HG03280 (cell line): ENCODE measurements at regions not wholly inside any gene's neighbourhood (a gene's known extent, or its start where the extent isn't known, plus 50 kb on each side); places are given as distances from the start of the nearest gene placed in this dataset.
"Not testable (repeated sequence)": the region's sequence is repeated elsewhere in the genome, so short reads cannot be mapped to it uniquely, and the experiment has no call there.

ENCODE experiments used
- ATAC-seq: cut with Tn5 transposase; IDR thresholded peaks from one replicate; pipeline ENCODE4 v1.9.1; 2021; ENCODE audit warnings: mild to moderate bottlenecking, moderate library complexity; ENCODE audit not compliant: unreplicated experiment

DNA sequence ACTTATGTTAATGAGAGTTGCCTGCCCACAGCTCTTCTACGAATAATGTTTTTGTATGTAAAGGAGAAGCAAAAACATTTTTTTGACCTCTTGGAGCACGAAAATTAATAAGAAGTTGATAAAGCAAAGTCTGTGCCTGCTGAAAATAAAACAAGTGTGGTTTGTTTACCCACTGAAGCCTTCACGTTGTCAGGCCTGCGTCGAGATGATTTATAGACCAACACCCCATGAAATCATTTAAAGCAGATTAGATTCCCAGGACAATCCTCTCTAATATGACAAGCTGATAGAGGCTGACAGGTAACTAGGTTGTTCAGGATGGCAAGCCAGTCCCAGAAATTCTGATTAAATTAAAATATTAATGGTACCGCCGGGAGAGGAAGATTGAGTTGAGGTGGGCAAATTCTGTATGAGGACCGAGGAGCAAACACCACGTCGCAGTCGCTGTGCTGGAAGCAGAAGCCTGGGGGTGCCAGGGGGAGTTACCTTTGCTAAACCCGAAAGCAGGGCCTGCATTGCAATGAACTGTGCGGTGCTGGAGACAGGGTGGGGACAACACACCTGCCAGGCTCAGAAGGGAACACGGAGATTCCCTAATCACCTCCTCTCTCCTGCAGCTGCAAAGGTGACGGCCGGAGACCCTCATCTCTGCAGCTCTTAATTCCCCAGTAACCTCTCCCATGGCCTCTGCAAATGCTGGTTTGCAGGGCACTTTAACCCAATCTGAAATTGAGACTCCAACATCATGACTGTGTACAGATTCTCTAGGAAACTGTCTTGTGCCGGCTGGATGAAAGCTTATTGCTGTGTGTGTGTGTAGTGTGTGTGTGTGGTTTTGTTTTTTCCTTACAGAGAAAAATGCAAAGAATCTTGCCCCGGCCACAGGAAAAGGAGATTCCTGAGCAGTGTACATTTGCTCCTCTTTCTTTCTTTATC lies 2805.9 kb downstream of the RPIA start:
- not testable (repeated sequence) for ATAC-seq

- not testable (repeated sequence) for ATAC-seq
Observed at GRCh38 chr2:91498065-91498449, 2806.6 kb downstream of the RPIA start.

GRCh38 chr2:91498513-91499250 lies 2807.2 kb downstream of the RPIA start:
- not testable (repeated sequence) for ATAC-seq

GRCh38 chr2:91499431-91500050 lies 2808.1 kb downstream of the RPIA start:
- not testable (repeated sequence) for ATAC-seq

GRCh38 chr2:91500246-91500977 lies 2808.9 kb downstream of the RPIA start:
- not testable (repeated sequence) for ATAC-seq

DNA sequence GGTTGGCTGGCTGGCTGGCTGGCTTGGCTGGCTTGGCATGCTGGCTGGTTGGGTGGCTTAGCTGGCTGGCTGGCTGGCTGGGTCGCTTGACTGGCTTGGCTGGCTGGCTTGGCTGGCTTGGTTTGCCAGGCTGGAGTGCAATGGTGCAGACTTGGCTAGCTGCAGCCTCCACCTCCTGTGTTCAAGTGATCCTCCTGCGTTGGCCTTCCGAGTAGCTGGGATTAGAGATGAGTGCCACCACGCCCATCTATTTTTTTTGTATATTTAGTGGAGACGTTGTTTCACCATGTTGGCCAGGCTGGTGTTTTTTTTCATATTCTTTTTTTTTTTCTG lies 2809.5 kb downstream of the RPIA start:
- not testable (repeated sequence) for ATAC-seq

DNA sequence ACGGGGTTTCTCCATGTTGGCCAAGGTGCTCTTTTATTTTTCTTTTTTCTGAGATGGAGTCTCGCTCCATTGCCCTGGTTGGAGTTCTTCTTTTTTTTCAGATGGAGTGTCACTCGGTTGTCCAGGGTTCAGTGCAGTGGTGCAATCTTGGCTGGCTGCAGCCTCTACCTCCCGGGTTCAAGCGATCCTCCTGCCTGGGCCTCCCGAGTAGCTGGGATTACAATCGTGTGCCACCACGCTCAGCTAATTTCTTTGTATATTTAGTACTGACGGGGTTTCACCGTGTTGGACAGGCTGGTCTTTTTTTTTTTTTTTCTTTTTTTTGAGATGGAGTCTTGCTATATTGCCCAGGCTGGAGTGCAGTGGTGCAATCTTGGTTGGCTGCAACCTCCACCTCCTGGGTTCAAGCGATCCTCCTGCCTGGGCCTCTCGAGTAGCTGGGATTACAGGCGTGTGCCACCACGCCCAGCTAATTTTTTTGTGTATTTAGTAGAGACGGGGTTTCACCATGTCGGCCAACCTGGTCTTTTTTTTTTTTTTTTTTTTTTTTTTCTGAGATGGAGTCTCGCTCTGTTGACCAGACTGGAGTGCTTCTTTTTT lies 2810.1 kb downstream of the RPIA start:
- not testable (repeated sequence) for ATAC-seq

- not testable (repeated sequence) for ATAC-seq
Observed at GRCh38 chr2:91503572-91503958, 2812.1 kb downstream of the RPIA start.

GRCh38 chr2:91503959-91504741 lies 2812.7 kb downstream of the RPIA start:
- not testable (repeated sequence) for ATAC-seq

GRCh38 chr2:91508816-91509215 lies 2817.3 kb downstream of the RPIA start:
- not testable (repeated sequence) for ATAC-seq

DNA sequence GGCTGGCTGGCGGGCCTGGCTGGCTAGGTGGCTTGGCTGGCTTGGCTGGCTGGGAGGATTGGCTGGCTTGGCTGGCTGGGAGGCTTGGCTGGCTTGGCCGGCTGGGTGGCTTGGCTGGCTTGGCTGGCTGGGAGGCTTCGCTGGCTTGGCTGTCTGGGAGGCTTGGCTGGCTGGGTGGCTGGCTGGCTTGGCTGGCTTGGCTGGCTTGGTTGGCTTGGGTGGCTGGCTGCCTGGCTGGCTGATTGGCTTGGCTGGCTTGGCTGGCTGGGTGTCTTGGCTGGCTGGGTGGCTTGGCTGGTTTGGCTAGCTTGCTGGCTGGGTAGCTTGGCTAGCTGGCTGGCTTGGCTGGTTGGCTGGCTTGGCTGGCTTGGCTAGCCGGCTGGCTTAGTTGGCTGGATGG lies 2817.8 kb downstream of the RPIA start:
- not testable (repeated sequence) for ATAC-seq

DNA sequence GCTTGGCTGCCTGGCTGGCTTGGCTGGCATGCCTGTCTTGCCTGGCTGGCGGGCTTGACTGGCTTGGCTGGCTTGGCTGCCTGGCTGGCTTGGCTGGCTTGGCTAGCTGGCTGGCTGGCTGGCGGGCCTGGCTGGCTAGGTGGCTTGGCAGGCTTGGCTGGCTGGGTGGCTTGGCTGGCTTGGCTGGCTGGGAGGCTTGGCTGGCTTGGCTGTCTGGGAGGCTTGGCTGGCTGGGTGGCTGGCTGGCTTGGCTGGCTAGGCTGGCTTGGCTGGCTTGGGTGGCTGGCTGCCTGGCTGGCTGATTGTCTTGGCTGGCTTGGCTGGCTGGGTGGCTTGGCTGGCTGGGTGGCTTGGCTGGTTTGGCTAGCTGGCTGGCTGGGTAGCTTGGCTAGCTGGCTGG lies 2819.7 kb downstream of the RPIA start:
- ATAC-seq = not testable (repeated sequence)

GRCh38 chr2:91515966-91516365 lies 2824.5 kb downstream of the RPIA start:
- not testable (repeated sequence) for ATAC-seq

GRCh38 chr2:91516669-91517068 lies 2825.2 kb downstream of the RPIA start:
- ATAC-seq = not testable (repeated sequence)

DNA sequence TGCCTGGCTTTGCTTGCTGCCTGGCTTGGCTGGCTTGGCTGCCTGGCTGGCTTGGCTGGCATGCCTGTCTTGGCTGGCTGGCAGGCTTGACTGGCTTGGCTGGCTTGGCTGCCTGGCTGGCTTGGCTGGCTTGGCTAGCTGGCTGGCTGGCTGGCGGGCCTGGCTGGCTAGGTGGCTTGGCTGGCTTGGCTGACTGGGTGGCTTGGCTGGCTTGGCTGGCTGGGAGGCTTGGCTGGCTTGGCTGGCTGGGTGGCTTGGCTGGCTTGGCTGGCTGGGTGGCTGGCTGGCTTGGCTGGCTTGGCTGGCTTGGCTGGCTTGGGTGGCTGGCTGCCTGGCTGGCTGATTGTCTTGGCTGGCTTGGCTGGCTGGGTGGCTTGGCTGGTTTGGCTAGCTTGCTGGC lies 2826.4 kb downstream of the RPIA start:
- ATAC-seq = not testable (repeated sequence)

DNA sequence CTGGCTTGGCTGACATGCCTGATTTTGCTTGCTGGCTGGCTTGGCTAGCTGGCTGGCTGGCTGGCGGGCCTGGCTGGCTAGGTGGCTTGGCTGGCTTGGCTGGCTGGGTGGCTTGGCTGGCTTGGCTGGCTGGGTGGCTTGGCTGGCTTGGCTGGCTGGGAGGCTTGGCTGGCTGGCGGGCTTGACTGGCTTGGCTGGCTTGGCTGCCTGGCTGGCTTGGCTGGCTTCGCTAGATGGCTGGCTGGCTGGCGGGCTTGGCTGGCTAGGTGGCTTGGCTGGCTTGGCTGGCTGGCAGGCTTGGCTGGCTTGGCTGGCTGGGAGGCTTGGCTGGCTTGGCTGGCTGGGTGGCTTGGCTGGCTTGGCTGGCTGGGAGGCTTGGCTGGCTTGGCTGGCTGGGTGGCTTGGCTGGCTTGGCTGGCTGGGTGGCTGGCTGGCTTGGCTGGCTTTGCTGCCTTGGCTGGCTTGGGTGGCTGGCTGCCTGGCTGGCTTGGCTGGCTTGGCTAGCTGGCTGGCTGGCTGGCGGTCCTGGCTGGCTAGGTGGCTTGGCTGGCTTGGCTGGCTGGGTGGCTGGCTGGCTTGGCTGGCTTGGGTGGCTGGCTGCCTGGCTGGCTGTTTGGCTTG lies 2827.0 kb downstream of the RPIA start:
- not testable (repeated sequence) for ATAC-seq

- ATAC-seq = not testable (repeated sequence)
Observed at GRCh38 chr2:91519359-91519758, 2827.9 kb downstream of the RPIA start.

- ATAC-seq = not testable (repeated sequence)
Observed at GRCh38 chr2:91519914-91520313, 2828.4 kb downstream of the RPIA start.

DNA sequence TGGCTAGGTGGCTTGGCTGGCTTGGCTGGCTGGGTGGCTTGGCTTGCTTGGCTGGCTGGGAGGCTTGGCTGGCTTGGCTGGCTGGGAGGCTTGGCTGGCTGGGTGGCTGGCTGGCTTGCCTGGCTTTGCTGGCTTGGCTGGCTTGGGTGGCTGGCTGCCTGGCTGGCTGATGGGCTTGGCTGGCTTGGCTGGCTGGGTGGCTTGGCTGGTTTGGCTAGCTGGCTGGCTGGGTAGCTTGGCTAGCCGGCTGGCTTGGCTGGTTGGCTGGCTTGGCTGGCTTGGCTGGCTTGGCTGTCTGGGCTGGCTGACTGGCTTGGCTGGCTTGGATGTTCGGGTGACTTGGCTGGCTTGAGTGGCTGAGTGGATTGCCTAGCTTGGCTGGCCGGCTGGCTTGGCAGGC lies 2829.1 kb downstream of the RPIA start:
- not testable (repeated sequence) for ATAC-seq
